ENCODE measurements at regions not wholly inside any gene's neighbourhood (a gene's known extent, or its start where the extent isn't known, plus 50 kb on each side); places are given as distances from the start of the nearest gene placed in this dataset.

- Histone ChIP-seq H3K79me2 (no peaks in the 10 kb centered on the region), H3K4me2 (ENCODE audit: low read length) (no peak overlapping the region), H3K9me3 (ENCODE audit: control insufficient read depth, low read length) (no peaks in the 10 kb centered on the region), H3K4me1 (no peaks in the 10 kb centered on the region), H3K27me3 (ENCODE audit: control insufficient read depth, insufficient read depth, low read length) (no peaks in the 10 kb centered on the region), H3K27ac (no peak overlapping the region), H3K4me3 (ENCODE audit: low read depth, low read length) (no peak overlapping the region), H2AFZ (no peak overlapping the region), H3K9ac (no peak overlapping the region), H3K36me3 (ENCODE audit: control insufficient read depth, insufficient read depth, low read length) (no peaks in the 10 kb centered on the region)
- TF ChIP-seq CTCF (IDR thresholded peaks at IDR 0.05): no peak
Measured at GRCh38 chr5:147093138-147093537, 141.7 kb upstream of the STK32A start.

GRCh38 chr5:147095740-147096139 is 139.1 kb upstream of the STK32A start:
- Histone ChIP-seq H3K27ac (no peak overlapping the region), H3K4me3 (ENCODE audit: low read depth, low read length) (no peak overlapping the region), H3K79me2 (no peaks in the 10 kb centered on the region), H3K4me1 (no peaks in the 10 kb centered on the region), H3K36me3 (ENCODE audit: control insufficient read depth, insufficient read depth, low read length) (no peaks in the 10 kb centered on the region), H3K27me3 (ENCODE audit: control insufficient read depth, insufficient read depth, low read length) (no peaks in the 10 kb centered on the region), H3K9me3 (ENCODE audit: control insufficient read depth, low read length) (no peaks in the 10 kb centered on the region), H3K4me2 (ENCODE audit: low read length) (no peak overlapping the region), H3K9ac (no peak overlapping the region), H2AFZ (no peak overlapping the region)
- TF ChIP-seq CTCF (IDR thresholded peaks at IDR 0.05): no peak

- Histone ChIP-seq H3K9me3 (ENCODE audit: control insufficient read depth, low read length) (no peaks in the 10 kb centered on the region), H3K9ac (no peak overlapping the region), H3K36me3 (ENCODE audit: control insufficient read depth, insufficient read depth, low read length) (no peaks in the 10 kb centered on the region), H2AFZ (no peak overlapping the region), H3K4me3 (ENCODE audit: low read depth, low read length) (no peak overlapping the region), H3K27ac (no peak overlapping the region), H3K27me3 (ENCODE audit: control insufficient read depth, insufficient read depth, low read length) (no peaks in the 10 kb centered on the region), H3K79me2 (no peaks in the 10 kb centered on the region), H3K4me1 (no peaks in the 10 kb centered on the region), H3K4me2 (ENCODE audit: low read length) (no peak overlapping the region)
- TF ChIP-seq CTCF (IDR thresholded peaks at IDR 0.05): peak; percentile 14
Measured at GRCh38 chr5:147098233-147098790, 136.5 kb upstream of the STK32A start.

DNA sequence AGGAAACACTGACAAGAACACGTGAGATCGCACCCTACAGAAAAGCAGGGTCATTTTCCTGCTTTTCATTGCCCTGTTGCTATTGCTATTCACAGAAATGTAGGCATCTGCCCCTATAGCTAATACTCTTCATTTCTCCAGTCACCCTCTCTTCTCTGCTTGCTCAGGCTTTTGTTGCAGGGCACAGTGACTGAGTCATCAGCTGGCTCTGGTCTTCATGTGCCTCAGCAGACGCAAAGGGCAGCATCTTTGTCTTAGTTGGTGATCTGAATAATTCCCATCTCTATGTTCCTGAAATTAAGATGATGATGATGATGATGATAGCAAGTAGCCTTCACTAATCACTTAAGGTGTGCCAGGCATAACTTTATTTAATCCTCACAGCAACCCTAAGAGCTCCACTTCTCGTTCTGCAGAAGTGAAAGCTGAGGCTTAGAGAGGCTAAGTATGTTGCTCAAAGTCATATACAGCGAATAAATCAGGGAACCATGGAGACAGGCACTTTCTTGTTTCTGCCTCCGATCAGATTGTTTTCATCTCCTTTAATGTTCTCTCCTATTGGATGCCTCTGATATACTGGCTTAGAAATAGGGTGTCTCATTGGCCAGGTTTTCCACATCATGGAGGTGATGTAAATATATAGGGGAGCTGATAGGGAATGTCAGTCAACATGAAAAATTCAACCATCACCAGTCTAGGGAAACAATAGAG is 133.0 kb upstream of the STK32A start:
- Histone ChIP-seq H3K4me2 (ENCODE audit: low read length) (no peak overlapping the region), H3K27me3 (ENCODE audit: control insufficient read depth, insufficient read depth, low read length) (no peaks in the 10 kb centered on the region), H3K27ac (no peak overlapping the region), H3K36me3 (ENCODE audit: control insufficient read depth, insufficient read depth, low read length) (no peaks in the 10 kb centered on the region), H3K9ac (no peak overlapping the region), H2AFZ (no peak overlapping the region), H3K79me2 (no peaks in the 10 kb centered on the region), H3K9me3 (ENCODE audit: control insufficient read depth, low read length) (no peaks in the 10 kb centered on the region), H3K4me1 (no peaks in the 10 kb centered on the region), H3K4me3 (ENCODE audit: low read depth, low read length) (no peak overlapping the region)
- TF ChIP-seq CTCF (IDR thresholded peaks at IDR 0.05): no peak

DNA sequence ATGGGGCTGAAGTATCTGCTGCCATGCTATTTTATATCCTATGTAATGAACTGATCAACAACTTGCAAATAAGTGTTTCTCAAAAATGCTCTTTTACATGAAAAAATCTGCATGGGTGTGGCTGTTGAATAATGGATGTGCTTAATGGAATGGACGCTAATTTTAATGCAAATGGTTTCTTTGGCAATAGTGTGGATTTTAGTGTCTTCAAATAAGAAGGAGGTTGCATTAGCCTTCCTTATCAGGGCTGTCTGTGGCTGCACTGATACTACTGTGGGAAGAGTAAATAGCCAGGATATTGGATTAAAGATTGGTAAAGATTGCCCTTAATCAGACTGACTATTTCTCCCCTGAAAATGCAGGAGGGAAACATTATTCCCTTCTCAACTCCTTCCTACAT is 121.9 kb upstream of the STK32A start:
- H3K27me3 ChIP-seq (ENCODE audit: control insufficient read depth, insufficient read depth, low read length): no peaks in the 10 kb centered on the region
- no peak overlapping the region for H2AFZ ChIP-seq
- no peak overlapping the region for H3K9ac ChIP-seq
- H3K4me1 ChIP-seq: no peaks in the 10 kb centered on the region
- TF ChIP-seq CTCF (IDR thresholded peaks at IDR 0.05): no peak
- H3K36me3 ChIP-seq (ENCODE audit: control insufficient read depth, insufficient read depth, low read length): no peaks in the 10 kb centered on the region
- H3K79me2 ChIP-seq: no peaks in the 10 kb centered on the region
- H3K4me2 ChIP-seq (ENCODE audit: low read length): no peak overlapping the region
- no peak overlapping the region for H3K4me3 ChIP-seq (ENCODE audit: low read depth, low read length)
- no peaks in the 10 kb centered on the region for H3K9me3 ChIP-seq (ENCODE audit: control insufficient read depth, low read length)
- no peak overlapping the region for H3K27ac ChIP-seq
